T47D (cell line): ENCODE measurements at regions not wholly inside any gene's neighbourhood (a gene's known extent, or its start where the extent isn't known, plus 50 kb on each side); places are given as distances from the start of the nearest gene placed in this dataset.

ENCODE experiments used
- DNase-seq, 2 experiments: peaks; one replicate each; pipeline versions ENCODE4 v3.0.0 to v3.0.0-alpha.2; 2011 to 2012; ENCODE audit warnings: low read depth in 1 of 2, low spot score in 1 of 2
- JUND ChIP-seq: IDR thresholded peaks from 2 replicates; pipeline ENCODE4 v1.6.1; 2012; ENCODE audit warnings: low read depth
- in situ Hi-C: cut with HindIII; loops from 2 replicates; pipeline ENCODE4 v1.10.0; 2016; ENCODE audit warnings: low sequenced_read_pairs, low pct_unique_long_range_greater_than_20kb

- no peak for TF ChIP-seq JUND
- DNase-seq: no peak
- in situ Hi-C loops: no loop called here
Observed at GRCh38 chr1:62917314-62917713, 133.4 kb downstream of the ATG4C start.

- in situ Hi-C loops: no loop called here
- no peak for TF ChIP-seq JUND
- DNase-seq: no peak
Observed at GRCh38 chr1:62917805-62918204, 133.9 kb downstream of the ATG4C start.

- in situ Hi-C loops: no loop called here
- TF ChIP-seq JUND: no peak
- no peak for DNase-seq
Observed at GRCh38 chr1:62918700-62919099, 134.8 kb downstream of the ATG4C start.

DNA sequence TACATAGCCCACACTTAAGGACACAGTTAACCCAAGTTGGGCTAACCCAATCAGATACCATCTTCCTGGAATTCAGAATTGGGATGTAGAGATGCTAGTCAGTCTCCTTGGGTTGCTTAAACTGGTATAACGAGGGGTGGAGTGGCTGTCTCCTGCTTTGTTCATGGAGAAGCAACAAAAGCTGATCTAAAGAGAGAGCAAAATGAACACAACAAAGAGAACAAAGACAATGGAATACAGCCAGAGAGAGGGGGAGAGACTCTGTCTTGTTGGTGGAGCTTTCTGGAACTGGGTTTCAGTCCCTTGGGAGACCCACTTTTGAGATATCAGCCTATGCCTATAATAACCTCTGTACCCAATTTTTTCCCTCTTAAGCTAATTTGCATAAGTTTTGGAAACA is 138.1 kb downstream of the ATG4C start:
- TF ChIP-seq JUND: no peak
- no peak for DNase-seq
- in situ Hi-C loops: no loop called here

- DNase-seq: no peak
- no peak for TF ChIP-seq JUND
- in situ Hi-C loops: no loop called here
Observed at GRCh38 chr1:62924983-62925790, 141.3 kb downstream of the ATG4C start.

DNA sequence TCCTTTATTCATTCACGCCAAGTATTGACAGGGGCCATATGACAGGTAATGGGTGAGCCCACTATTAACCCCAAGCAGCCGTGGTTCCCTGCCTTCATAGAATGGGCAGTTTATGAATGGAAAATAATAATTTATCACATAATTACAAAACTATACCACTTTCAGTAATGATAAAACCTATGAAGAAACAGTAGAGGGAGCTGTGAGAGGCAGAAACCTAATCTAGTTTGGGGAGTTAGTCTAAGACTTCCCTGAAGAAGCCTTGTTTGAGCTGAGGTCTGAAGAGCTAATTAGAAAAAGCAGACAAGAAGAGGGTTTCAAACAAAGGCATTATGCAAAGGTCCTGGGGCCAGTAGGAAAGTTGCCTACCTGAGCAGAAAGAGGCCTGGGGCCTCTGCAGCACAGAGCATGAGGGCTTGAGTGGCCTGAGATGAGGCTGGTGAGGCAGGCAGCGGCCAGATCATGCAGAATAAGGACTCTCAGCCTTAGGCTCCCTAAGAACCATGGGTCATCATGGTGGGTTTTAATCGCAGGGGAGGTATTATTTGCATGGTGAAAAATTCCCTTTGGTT is 142.8 kb downstream of the ATG4C start:
- no peak for DNase-seq
- no peak for TF ChIP-seq JUND
- in situ Hi-C loops: no loop called here

DNA sequence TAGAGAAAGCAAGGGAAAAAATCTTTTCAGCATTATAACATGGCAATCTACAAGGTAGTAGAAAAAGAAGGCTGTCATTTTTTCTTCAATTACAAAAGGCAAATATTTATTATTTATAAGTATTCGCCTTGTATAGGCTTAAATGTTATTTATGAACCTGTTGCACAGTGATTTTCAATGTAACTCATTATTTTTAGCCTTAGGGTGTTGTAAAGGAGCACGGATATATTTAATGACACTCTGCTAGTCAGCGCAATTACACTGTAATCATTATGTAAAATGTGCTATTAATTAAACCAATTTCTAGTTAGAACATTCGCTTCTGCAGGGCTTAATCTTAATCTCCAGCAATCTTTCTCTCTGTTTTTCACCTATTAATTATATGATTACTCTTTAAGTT is 145.0 kb downstream of the ATG4C start:
- no peak for TF ChIP-seq JUND
- DNase-seq: no peak

GRCh38 chr1:62937634-62938296 is 153.8 kb downstream of the ATG4C start:
- no peak for TF ChIP-seq JUND
- in situ Hi-C loops: no loop called here
- no peak for DNase-seq

More for the DNA sequence above, 145.0 kb downstream of the ATG4C start:
- in situ Hi-C loops: no loop called here

GRCh38 chr1:62941780-62942179 is 157.8 kb downstream of the ATG4C start:
- no peak for DNase-seq
- no peak for TF ChIP-seq JUND
- in situ Hi-C loops: no loop called here

DNA sequence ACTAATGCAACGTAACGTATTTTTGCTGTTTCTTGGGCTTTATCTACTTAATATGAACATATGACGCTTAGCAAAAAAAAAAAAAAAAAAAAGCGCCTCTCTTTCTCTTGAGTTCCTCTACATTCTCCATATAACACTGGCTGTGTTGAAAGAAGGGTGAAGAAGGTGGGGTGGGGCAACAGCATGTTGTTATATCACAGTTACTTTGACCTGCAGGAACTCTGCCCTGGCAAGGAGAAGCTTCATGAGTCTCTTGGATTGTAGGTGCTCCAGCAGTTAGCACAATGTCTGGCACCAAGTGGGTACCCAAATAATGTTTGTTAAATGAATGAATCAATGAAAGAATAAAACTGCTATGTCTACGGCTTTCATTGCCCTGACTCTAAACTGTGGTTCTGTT is 162.6 kb downstream of the ATG4C start:
- in situ Hi-C loops: no loop called here
- DNase-seq: no peak
- no peak for TF ChIP-seq JUND

GRCh38 chr1:62951428-62951827 is 167.5 kb downstream of the ATG4C start:
- no peak for TF ChIP-seq JUND
- no peak for DNase-seq
- in situ Hi-C loops: no loop called here

DNA sequence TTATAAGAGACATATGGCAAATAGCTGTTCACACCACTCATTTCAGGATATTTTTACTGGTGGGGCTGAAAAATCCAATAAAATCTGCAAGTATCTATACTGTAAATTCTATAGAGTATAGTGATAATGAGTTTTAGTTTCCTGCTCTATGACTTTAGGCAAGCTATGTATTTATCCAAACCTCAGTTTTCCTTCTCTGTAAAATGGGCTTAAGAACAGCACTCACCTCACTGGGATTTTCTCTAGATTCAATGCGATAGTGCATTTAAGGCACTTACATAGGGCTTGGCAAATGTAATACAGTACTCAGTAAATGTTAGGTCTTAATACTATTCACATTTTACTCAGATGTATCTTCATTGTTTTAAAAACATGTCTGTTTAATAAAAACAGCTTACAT is 168.7 kb downstream of the ATG4C start:
- TF ChIP-seq JUND: no peak
- in situ Hi-C loops: no loop called here
- no peak for DNase-seq

DNA sequence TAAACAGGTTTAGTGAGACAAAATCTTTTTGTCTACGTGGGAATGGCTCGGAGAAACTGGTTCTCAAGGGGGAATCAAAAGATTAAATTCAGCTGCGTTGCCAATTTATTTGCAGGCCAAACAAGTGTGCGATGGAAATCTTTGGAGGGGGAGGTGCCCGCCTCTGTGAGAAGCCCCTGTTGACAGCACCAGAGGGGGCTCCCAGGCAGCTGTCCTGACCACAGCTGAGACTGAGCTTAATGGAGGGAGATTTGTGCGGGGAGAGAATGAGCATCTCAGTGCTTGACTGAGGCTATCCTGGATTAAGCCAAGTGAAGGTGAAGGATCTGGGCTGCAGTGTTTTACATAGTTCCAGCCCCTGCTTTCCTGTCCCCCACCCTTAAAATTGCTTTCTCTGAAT is 169.7 kb downstream of the ATG4C start:
- in situ Hi-C loops: no loop called here
- TF ChIP-seq JUND: no peak

More for the DNA sequence above, 169.7 kb downstream of the ATG4C start:
- no peak for DNase-seq
